PC-9 (cell line): ENCODE measurements at regions not wholly inside any gene's neighbourhood (a gene's known extent, or its start where the extent isn't known, plus 50 kb on each side); places are given as distances from the start of the nearest gene placed in this dataset.

ENCODE experiments used
- BruUV-seq: library from RNA; stranded (reverse); fragments of 400-500 nt; replicated peaks from 2 replicates; lab custom pipeline; 2021; lab: Mats Ljungman, UMichigan
- CTCF ChIA-PET: fragments of 300-600 bp; sonication (Branson Sonifier 250); formaldehyde crosslinking; loops from one replicate; lab custom pipeline; 2022; ENCODE audit warnings: antibody characterized with exemption; lab: Charles Lee
- POLR2A ChIA-PET: fragments of 300-600 bp; sonication (Branson Sonifier 250); formaldehyde crosslinking; loops from one replicate; lab custom pipeline; 2022; ENCODE audit warnings: antibody characterized with exemption; ENCODE audit not compliant: unreplicated experiment; lab: Charles Lee
- DNase-seq, 2 experiments: peaks; one replicate each; pipeline versions ENCODE4 v3.0.0 to v3.0.0-alpha.2; 2015 to 2022; ENCODE audit warnings: mixed read lengths in 1 of 2
- H2AFZ ChIP-seq: fragments of 200-600 bp; sonication (generic); 2 replicates; pipeline ENCODE4 v1.8.1; 2017; ENCODE audit warnings: antibody characterized with exemption
- H3F3A ChIP-seq: fragments of 200-600 bp; sonication (generic); 2 replicates; pipeline ENCODE4 v1.8.1; 2017; ENCODE audit warnings: antibody characterized with exemption, mild to moderate bottlenecking, low read depth; ENCODE audit not compliant: insufficient read depth
- H3K27ac ChIP-seq: fragments of 200-600 bp; sonication (generic); 2 replicates; pipeline ENCODE4 v1.6.1; 2016; ENCODE audit warnings: mixed run types
- H3K27me3 ChIP-seq: fragments of 200-600 bp; sonication (generic); 2 replicates; pipeline ENCODE4 v1.6.1; 2016; ENCODE audit warnings: low read depth, mixed run types; ENCODE audit not compliant: insufficient read depth
- H3K36me3 ChIP-seq: fragments of 200-600 bp; sonication (generic); 2 replicates; pipeline ENCODE4 v1.6.1; 2016; ENCODE audit warnings: low read depth, mixed run types
- H3K4me1 ChIP-seq: fragments of 200-600 bp; sonication (generic); replicated peaks from 2 replicates; pipeline ENCODE4 v1.6.1; 2016; ENCODE audit warnings: mixed run types; ENCODE audit not compliant: insufficient read depth
- H3K4me2 ChIP-seq: fragments of 200-600 bp; sonication (generic); 2 replicates; pipeline ENCODE4 v1.6.1; 2017; ENCODE audit warnings: mixed run types
- H3K4me3 ChIP-seq: fragments of 200-600 bp; sonication (generic); 2 replicates; pipeline ENCODE4 v1.6.1; 2016; ENCODE audit warnings: mixed run types
- H3K79me2 ChIP-seq: fragments of 200-600 bp; sonication (generic); 2 replicates; pipeline ENCODE4 v1.6.1; 2017; ENCODE audit warnings: low read depth, mixed run types
- H3K9me2 ChIP-seq: fragments of 200-600 bp; sonication (generic); 2 replicates; pipeline ENCODE4 v1.8.1; 2017; ENCODE audit warnings: mild to moderate bottlenecking; ENCODE audit not compliant: insufficient read depth
- H3K9me3 ChIP-seq: fragments of 200-600 bp; sonication (generic); 2 replicates; pipeline ENCODE4 v1.8.1; 2016; ENCODE audit warnings: low read depth; ENCODE audit not compliant: insufficient read depth
- H4K20me1 ChIP-seq: fragments of 200-600 bp; sonication (generic); 2 replicates; pipeline ENCODE4 v1.8.1; 2017; ENCODE audit not compliant: insufficient read depth
- EZH2 ChIP-seq: fragments of 200-600 bp; sonication (generic); IDR thresholded peaks from 2 replicates; pipeline ENCODE4 v1.8.0; 2017; ENCODE audit warnings: antibody characterized with exemption, low read depth
- intact Hi-C: fragments of 100-400 bp; cut with micrococcal nuclease; formaldehyde crosslinking; loops from one replicate; pipeline ENCODE4 v1.10.0; 2022; ENCODE audit not compliant: unreplicated experiment
- TF ChIP-seq, protein P1 (sequence below): fragments of 200-600 bp; sonication (generic); conservative IDR thresholded peaks from 2 replicates; pipeline ENCODE4 v1.6.1; 2017; ENCODE audit warnings: mixed run types, antibody characterized with exemption, mild to moderate bottlenecking, moderate library complexity

DNA sequence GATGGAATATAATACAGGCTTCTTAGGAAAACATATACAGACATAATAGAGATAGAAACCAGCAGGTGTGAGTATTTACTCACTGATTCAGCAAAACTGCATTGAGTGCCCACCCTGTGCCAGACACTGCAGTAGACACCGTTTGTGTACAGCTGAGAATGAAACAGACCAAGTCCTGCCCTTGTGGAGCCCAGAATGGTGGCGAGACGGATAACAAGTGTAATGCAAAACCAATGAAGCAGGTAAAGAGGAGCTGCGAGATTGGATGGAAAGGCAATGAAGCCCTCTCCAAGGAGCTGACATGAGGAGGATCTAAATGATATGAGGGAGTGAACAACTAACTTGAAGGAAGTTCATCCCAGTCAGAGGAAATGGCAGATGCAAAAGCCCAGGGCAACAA, 256.4 kb downstream of the MEX3B start:
- Histone ChIP-seq H3K4me3 (no peak overlapping the region), H3K36me3 (no peaks in the 10 kb centered on the region), H3K9me3 (no peaks in the 10 kb centered on the region), H2AFZ (no peak overlapping the region), H4K20me1 (no peaks in the 10 kb centered on the region), H3K27me3 (peaks cover 42% of the 10 kb centered on the region), H3F3A (no peaks in the 10 kb centered on the region), H3K4me2 (no peak overlapping the region), H3K9me2 (no peaks in the 10 kb centered on the region), H3K27ac (no peak overlapping the region), H3K4me1 (no peaks in the 10 kb centered on the region), H3K79me2 (no peaks in the 10 kb centered on the region)
- CTCF ChIA-PET, result no interaction called here
- DNase-seq, result no peak
- BruUV-seq, result no TSS peak
- intact Hi-C loops, result no loop called here
- TF ChIP-seq, protein P1, sequence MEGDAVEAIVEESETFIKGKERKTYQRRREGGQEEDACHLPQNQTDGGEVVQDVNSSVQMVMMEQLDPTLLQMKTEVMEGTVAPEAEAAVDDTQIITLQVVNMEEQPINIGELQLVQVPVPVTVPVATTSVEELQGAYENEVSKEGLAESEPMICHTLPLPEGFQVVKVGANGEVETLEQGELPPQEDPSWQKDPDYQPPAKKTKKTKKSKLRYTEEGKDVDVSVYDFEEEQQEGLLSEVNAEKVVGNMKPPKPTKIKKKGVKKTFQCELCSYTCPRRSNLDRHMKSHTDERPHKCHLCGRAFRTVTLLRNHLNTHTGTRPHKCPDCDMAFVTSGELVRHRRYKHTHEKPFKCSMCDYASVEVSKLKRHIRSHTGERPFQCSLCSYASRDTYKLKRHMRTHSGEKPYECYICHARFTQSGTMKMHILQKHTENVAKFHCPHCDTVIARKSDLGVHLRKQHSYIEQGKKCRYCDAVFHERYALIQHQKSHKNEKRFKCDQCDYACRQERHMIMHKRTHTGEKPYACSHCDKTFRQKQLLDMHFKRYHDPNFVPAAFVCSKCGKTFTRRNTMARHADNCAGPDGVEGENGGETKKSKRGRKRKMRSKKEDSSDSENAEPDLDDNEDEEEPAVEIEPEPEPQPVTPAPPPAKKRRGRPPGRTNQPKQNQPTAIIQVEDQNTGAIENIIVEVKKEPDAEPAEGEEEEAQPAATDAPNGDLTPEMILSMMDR, result no peak
- TF ChIP-seq EZH2, result no peak
- POLR2A ChIA-PET, result no interaction called here

DNA sequence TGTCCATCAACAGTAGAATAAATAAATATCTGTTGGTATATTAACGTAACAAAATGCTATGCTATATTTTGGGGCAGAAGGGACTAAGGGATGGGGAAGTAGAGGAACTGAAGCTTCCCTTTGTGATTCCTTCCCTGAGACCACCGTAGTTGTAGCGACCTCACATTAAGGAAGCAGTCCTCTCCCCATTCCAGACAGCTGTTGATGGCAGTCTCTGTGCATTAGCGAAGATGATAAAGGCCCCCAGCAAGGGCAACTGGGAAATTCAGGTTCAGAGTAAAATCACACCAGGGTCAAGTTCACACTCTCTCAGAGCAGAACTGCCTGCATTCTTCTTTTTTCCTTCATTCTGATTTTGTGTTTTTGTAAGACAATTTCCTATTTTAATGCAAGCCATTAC, 259.0 kb downstream of the MEX3B start:
- DNase-seq, result no peak
- Histone ChIP-seq H3K9me2 (no peaks in the 10 kb centered on the region), H3K27me3 (peaks cover 63% of the 10 kb centered on the region), H3K36me3 (no peaks in the 10 kb centered on the region), H4K20me1 (no peaks in the 10 kb centered on the region), H3K4me3 (no peak overlapping the region), H2AFZ (no peak overlapping the region), H3F3A (no peaks in the 10 kb centered on the region), H3K4me1 (no peaks in the 10 kb centered on the region), H3K27ac (no peak overlapping the region), H3K79me2 (no peaks in the 10 kb centered on the region), H3K9me3 (no peaks in the 10 kb centered on the region), H3K4me2 (no peak overlapping the region)
- ChIA-PET CTCF (no interaction called here), POLR2A (no interaction called here)
- intact Hi-C loops, result no loop called here
- TF ChIP-seq, protein P1, result no peak
- no peak for TF ChIP-seq EZH2
- no TSS peak for BruUV-seq

DNA sequence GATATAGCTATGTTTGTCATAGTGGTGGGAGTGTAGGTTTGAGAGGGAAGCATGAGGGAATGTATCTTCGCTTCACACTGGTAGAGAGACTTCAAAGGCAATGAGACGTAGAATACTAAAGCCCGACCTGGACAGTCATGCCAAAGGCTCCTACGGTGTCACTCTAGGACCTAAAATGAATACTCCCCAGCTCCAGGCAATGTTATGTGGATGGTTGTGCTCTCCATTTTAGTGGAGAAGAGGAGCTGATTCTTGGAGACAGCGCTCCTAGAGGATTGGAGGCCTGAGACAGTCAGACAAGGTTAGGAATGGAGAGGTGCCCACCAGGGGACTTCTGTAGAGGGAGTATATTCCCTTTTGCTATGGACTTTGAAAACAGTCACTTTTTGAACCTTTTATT, 260.1 kb downstream of the MEX3B start:
- H3K27me3 ChIP-seq, result peaks cover 70% of the 10 kb centered on the region
- DNase-seq, result no peak
- H4K20me1 ChIP-seq, result no peaks in the 10 kb centered on the region
- H3K4me3 ChIP-seq, result no peak overlapping the region
- POLR2A ChIA-PET, result no interaction called here
- no peaks in the 10 kb centered on the region for H3F3A ChIP-seq
- no peaks in the 10 kb centered on the region for H3K9me3 ChIP-seq
- intact Hi-C loops, result no loop called here
- H3K36me3 ChIP-seq, result no peaks in the 10 kb centered on the region
- no peak for TF ChIP-seq EZH2
- TF ChIP-seq, protein P1, result no peak
- BruUV-seq, result no TSS peak
- no peaks in the 10 kb centered on the region for H3K79me2 ChIP-seq
- no peaks in the 10 kb centered on the region for H3K4me1 ChIP-seq
- CTCF ChIA-PET, result no interaction called here
- no peak overlapping the region for H3K4me2 ChIP-seq
- no peak overlapping the region for H2AFZ ChIP-seq
- H3K27ac ChIP-seq, result no peak overlapping the region
- H3K9me2 ChIP-seq, result no peaks in the 10 kb centered on the region
